Erythroblast (primary cell): ENCODE measurements at regions not wholly inside any gene's neighbourhood (a gene's known extent, or its start where the extent isn't known, plus 50 kb on each side); places are given as distances from the start of the nearest gene placed in this dataset.

ENCODE experiments used
- GATA1 ChIP-seq: IDR thresholded peaks from 2 replicates; pipeline ENCODE4 v1.6.1; 2011; ENCODE audit warnings: low read depth, mild to moderate bottlenecking, control low read depth, low read length, moderate library complexity
- POLR2A ChIP-seq: IDR thresholded peaks from 2 replicates; pipeline ENCODE4 v1.6.1; 2011; ENCODE audit warnings: mild to moderate bottlenecking, low read length

DNA sequence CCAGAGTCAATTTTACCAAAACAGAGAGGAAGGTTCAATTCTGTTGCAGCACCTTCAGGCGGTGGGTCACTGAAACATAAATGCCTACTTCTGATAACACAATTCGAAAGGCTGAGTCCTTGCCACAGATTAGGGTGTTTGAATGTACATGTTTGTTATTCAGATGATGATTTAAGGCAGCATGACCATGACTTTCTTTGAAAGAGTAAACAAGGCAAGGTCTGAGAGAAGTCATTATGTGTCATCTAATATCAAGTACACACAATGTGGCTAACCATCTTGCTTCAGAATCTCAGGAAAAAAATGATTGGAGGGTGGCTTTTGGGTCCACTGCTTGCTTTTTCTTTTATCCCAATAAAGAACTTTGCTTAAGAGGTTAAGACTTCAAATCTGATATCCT, 457.5 kb downstream of the TAF11L14 start:
- no peak for TF ChIP-seq POLR2A
- no peak for TF ChIP-seq GATA1
